ENCODE measurements at regions not wholly inside any gene's neighbourhood (a gene's known extent, or its start where the extent isn't known, plus 50 kb on each side); places are given as distances from the start of the nearest gene placed in this dataset.

GRCh38 chr4:134585972-134586371, 384.4 kb upstream of the PABPC4L start:
- Histone ChIP-seq H3K79me2 (ENCODE audit: insufficient read depth, low read length) (no peaks in the 10 kb centered on the region), H3K4me3 (replicated peaks in 1 of 2; ENCODE audit: low read depth in 1 of 2, low read length in 2 of 2) (no peak overlapping the region), H3K27me3 (ENCODE audit: insufficient read depth, low read length) (no peaks in the 10 kb centered on the region), H3K4me2 (ENCODE audit: low read length) (no peak overlapping the region), H3K4me1 (ENCODE audit: control insufficient read depth in 1 of 2, insufficient read depth in 2 of 2, low read length in 2 of 2) (no peaks in the 10 kb centered on the region), H4K20me1 (ENCODE audit: insufficient read depth) (no peaks in the 10 kb centered on the region), H2AFZ (ENCODE audit: low read depth, low read length, poor library complexity, severe bottlenecking) (no peak overlapping the region), H3K9me2 (ENCODE audit: insufficient read depth) (peaks cover 3% of the 10 kb centered on the region; the same call in 1 of the 2 replicates), H3K9me3 (ENCODE audit: control insufficient read depth in 1 of 2, insufficient read depth in 1 of 2, low read depth in 1 of 2, low read length in 2 of 2) (no peaks in the 10 kb centered on the region), H3K9ac (ENCODE audit: low read length) (no peak overlapping the region), H3K27ac (ENCODE audit: low read depth, low read length) (no peak overlapping the region), H3K36me3 (ENCODE audit: control insufficient read depth in 1 of 2, insufficient read depth in 2 of 2, low read length in 2 of 2) (no peaks in the 10 kb centered on the region)
- intact Hi-C loops (cut with micrococcal nuclease) = no loop called here
- ATAC-seq = no peak
- TF ChIP-seq ZNF274 (IDR thresholded peaks at IDR 0.05; ENCODE audit: low read depth, low read length) (no peak), CTCF (IDR thresholded peaks at IDR 0.05 in 2 of 3, conservative IDR thresholded peaks at IDR 0.05 in 1 of 3; ENCODE audit: borderline replicate concordance in 1 of 3, insufficient read depth in 1 of 3, low read depth in 2 of 3, low read length in 2 of 3) (no peak), EGR1 (IDR thresholded peaks at IDR 0.05; ENCODE audit: low read depth) (no peak), POLR2AphosphoS5 (IDR thresholded peaks at IDR 0.05; ENCODE audit: low read depth, low read length) (no peak), CBX3 (IDR thresholded peaks at IDR 0.05; ENCODE audit: low read depth) (no peak), ZFX (IDR thresholded peaks at IDR 0.05) (no peak), ATF3 (IDR thresholded peaks at IDR 0.05) (no peak), YY1 (IDR thresholded peaks at IDR 0.05; ENCODE audit: extremely low read depth, insufficient replicate concordance, low read depth, low read length) (no peak), POLR2A (IDR thresholded peaks at IDR 0.05; ENCODE audit: borderline replicate concordance, extremely low read depth, insufficient read depth, insufficient read length) (no peak), ELF1 (IDR thresholded peaks at IDR 0.05; ENCODE audit: borderline replicate concordance, low read depth) (no peak), EZH2 (IDR thresholded peaks at IDR 0.05) (no peak)
- TF ChIP-seq, protein P1, sequence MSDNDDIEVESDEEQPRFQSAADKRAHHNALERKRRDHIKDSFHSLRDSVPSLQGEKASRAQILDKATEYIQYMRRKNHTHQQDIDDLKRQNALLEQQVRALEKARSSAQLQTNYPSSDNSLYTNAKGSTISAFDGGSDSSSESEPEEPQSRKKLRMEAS (IDR thresholded peaks at IDR 0.05) = no peak
- ChIA-PET POLR2A (no interaction called here), RAD21 (ENCODE audit: low non-redundant PET in 1 of 2, low total read pairs in 2 of 2, uncharacterized antibody in 2 of 2, unreplicated experiment in 2 of 2) (no interaction called here), CTCF (no interaction called here)
- no peak for DNase-seq (ENCODE audit: low read depth, low spot score)
- no TSS peak for BruUV-seq (replicated peaks)

Data from HCT116 (cell line).